A549 (cell line): ENCODE measurements at regions not wholly inside any gene's neighbourhood (a gene's known extent, or its start where the extent isn't known, plus 50 kb on each side); places are given as distances from the start of the nearest gene placed in this dataset.

Source experiments
- CTCF ChIP-seq: fragments of >200 bp; sonication (Bioruptor Twin); formaldehyde crosslinking; IDR thresholded peaks from 3 replicates; pipeline ENCODE4 v1.5.1; 2016
- ELK1 ChIP-seq: fragments of 150-350 bp; IDR thresholded peaks from 2 replicates; pipeline ENCODE4 v1.6.1; 2014; ENCODE audit warnings: low read depth, mild to moderate bottlenecking, low read length
- EP300 ChIP-seq, 2 experiments: fragments of >200 bp; sonication (Bioruptor Twin); formaldehyde crosslinking; IDR thresholded peaks; 2 replicates in 1 of 2; 3 replicates in 1 of 2; pipeline ENCODE4 v1.6.1; 2016 to 2017
- FOXS1 ChIP-seq: fragments of 250-450 bp; sonication (Bioruptor Pico); IDR thresholded peaks from 2 replicates; pipeline ENCODE4 v1.5.0; 2020; ENCODE audit warnings: mild to moderate bottlenecking, moderate library complexity
- HMGXB4 ChIP-seq: fragments of 250-450 bp; sonication (Bioruptor Pico); IDR thresholded peaks from 2 replicates; pipeline ENCODE4 v1.5.0; 2021; ENCODE audit warnings: mild to moderate bottlenecking, moderate library complexity, borderline replicate concordance
- JUN ChIP-seq, 2 experiments: fragments of >200 bp; sonication (Bioruptor Twin); formaldehyde crosslinking; IDR thresholded peaks; 2 replicates in 1 of 2; 3 replicates in 1 of 2; pipeline ENCODE4 v1.6.1; 2016 to 2017
- MAX ChIP-seq: IDR thresholded peaks from 2 replicates; pipeline ENCODE4 v1.6.1; 2012
- MAZ ChIP-seq: fragments of 150-350 bp; IDR thresholded peaks from 2 replicates; pipeline ENCODE4 v1.6.1; 2014; ENCODE audit warnings: antibody characterized with exemption, low read depth, low read length, borderline replicate concordance
- SMC3 ChIP-seq: fragments of >200 bp; sonication (Bioruptor Twin); formaldehyde crosslinking; IDR thresholded peaks from 3 replicates; pipeline ENCODE4 v1.6.1; 2018; ENCODE audit warnings: inconsistent platforms

GRCh38 chr13:85549819-85550218 is 249.4 kb downstream of the SLITRK6 start:
- no peak for TF ChIP-seq CTCF
- no peak for TF ChIP-seq JUN (IDR thresholded peaks at IDR 0.05)
- TF ChIP-seq MAZ = no peak
- no peak for TF ChIP-seq ELK1
- TF ChIP-seq HMGXB4 = no peak
- no peak for TF ChIP-seq FOXS1 (CRISPR knock-in tag)
- TF ChIP-seq SMC3 = no peak
- no peak for TF ChIP-seq EP300 (IDR thresholded peaks at IDR 0.05)
- TF ChIP-seq MAX = no peak
